ENCODE measurements at regions not wholly inside any gene's neighbourhood (a gene's known extent, or its start where the extent isn't known, plus 50 kb on each side); places are given as distances from the start of the nearest gene placed in this dataset.

DNA sequence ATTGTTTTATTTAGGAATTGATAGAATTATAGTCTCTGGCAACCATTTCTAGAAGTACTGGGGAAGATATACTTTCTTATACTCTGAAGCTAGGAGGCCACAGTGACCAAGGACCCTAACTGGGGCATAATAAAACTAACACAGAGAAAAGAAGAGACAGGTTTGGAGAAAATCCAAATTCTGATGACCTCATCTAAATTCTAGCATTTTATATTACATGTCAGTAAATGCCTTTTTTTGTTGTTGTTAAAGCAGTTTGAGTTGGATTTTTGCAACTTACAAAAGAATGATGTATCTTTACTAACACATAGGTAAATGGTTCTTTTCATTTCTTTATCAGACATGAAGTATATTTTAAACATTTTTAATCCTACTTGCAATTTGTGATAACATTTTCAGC lies 933.3 kb downstream of the TMTC2 start:
- no peak for TF ChIP-seq ZNF274 (IDR thresholded peaks at IDR 0.05; ENCODE audit: low read depth, low read length)
- TF ChIP-seq YY1 (IDR thresholded peaks at IDR 0.05; ENCODE audit: insufficient read depth, insufficient read length): no peak
- TF ChIP-seq SUZ12 (IDR thresholded peaks at IDR 0.05; ENCODE audit: extremely low read depth, insufficient read depth, insufficient read length): no peak
